ENCODE measurements at regions not wholly inside any gene's neighbourhood (a gene's known extent, or its start where the extent isn't known, plus 50 kb on each side); places are given as distances from the start of the nearest gene placed in this dataset.
"Not testable (repeated sequence)": the region's sequence is repeated elsewhere in the genome, so short reads cannot be mapped to it uniquely, and the experiment has no call there.

- Histone ChIP-seq H3K4me3 (ENCODE audit: low read depth, low read length) (no peak overlapping the region), H3K27me3 (ENCODE audit: control insufficient read depth, insufficient read depth, low read length) (peaks cover 5% of the 10 kb centered on the region), H3K36me3 (ENCODE audit: control insufficient read depth, insufficient read depth, low read length) (no peaks in the 10 kb centered on the region)
- no peak for TF ChIP-seq CTCF (IDR thresholded peaks at IDR 0.05; ENCODE audit: insufficient read depth, low read depth, low read length)
- CTCF ChIA-PET: interaction anchor here (1.5 kb wide), 1 partner anchor 15 kb away, joined by 7 read pairs; no protein-coding TSS in a partner anchor
- POLR2A ChIA-PET: no interaction called here
- no peak for DNase-seq (ENCODE audit: low read depth)
Measured at GRCh38 chr1:30101016-30101415, 622.4 kb downstream of the MATN1 start.

- ChIA-PET POLR2A (no interaction called here), CTCF (interaction anchor here (1.5 to 1.6 kb wide), 2 partner anchors 11 to 14 kb away, joined by 4 to 7 read pairs; no protein-coding TSS in a partner anchor)
- H3K27me3 ChIP-seq (ENCODE audit: control insufficient read depth, insufficient read depth, low read length): peaks cover 5% of the 10 kb centered on the region
- H3K36me3 ChIP-seq (ENCODE audit: control insufficient read depth, insufficient read depth, low read length): no peaks in the 10 kb centered on the region
- H3K4me3 ChIP-seq (ENCODE audit: low read depth, low read length): no peak overlapping the region
- no peak for DNase-seq (ENCODE audit: low read depth)
- no peak for TF ChIP-seq CTCF (IDR thresholded peaks at IDR 0.05; ENCODE audit: insufficient read depth, low read depth, low read length)
Measured at GRCh38 chr1:30100524-30100862, 622.9 kb downstream of the MATN1 start.

DNA sequence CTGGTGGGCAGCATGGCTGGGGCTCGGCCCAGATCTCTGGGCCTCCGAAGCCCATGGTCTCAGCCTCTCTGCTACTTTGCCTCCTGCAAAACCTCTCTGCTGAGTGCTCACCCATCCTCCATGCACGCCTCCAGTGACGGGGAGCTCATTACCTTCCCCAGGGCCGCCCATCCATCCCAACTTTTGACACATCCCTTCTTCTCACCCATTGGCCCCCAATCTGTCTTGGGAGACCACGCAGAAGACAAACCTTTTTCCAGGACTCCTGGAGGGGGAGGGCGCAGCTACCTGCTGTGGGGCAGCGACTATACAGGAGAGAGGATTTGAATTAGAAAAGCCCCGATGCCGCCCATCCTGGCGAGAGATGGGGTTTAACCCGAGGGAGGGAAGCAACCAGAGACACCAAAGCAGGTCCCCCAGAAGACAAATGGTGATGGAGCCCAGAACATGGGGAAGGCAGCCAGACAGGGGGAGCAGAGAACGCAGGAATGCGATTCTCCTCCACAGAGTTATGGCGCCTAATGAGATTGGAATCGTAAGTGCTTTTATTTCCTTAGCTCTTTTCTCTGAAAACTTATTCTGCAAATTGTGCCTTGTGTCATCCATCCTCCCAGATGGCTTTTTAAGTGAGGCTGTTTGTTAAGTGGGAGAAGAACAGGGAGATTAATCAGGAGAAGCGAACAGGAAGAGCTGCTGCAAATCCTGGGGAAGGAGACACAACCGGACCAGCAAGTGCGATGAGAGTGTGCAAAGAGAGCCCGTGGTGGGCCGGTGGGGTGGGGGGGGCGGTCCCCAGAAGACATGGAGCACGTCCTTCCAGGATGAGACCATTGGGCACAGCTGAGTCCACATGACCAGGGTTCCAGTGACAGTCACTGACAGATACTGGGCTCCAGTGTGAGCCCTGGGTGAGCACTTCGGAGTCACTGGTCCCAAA, 623.5 kb downstream of the MATN1 start:
- CTCF ChIA-PET: interaction anchor here (1.5 to 1.6 kb wide), 2 partner anchors 10 to 14 kb away, joined by 4 to 7 read pairs; no protein-coding TSS in a partner anchor
- Histone ChIP-seq H3K36me3 (ENCODE audit: control insufficient read depth, insufficient read depth, low read length) (no peaks in the 10 kb centered on the region), H3K27me3 (ENCODE audit: control insufficient read depth, insufficient read depth, low read length) (peaks cover 5% of the 10 kb centered on the region), H3K4me3 (ENCODE audit: low read depth, low read length) (no peak overlapping the region)
- no peak for DNase-seq (ENCODE audit: low read depth)
- TF ChIP-seq CTCF (IDR thresholded peaks at IDR 0.05; ENCODE audit: insufficient read depth, low read depth, low read length): no peak
- POLR2A ChIA-PET: no interaction called here

- H3K4me3 ChIP-seq (ENCODE audit: low read depth, low read length); DNase-seq (ENCODE audit: low read depth); H3K36me3 ChIP-seq (ENCODE audit: control insufficient read depth, insufficient read depth, low read length); H3K27me3 ChIP-seq (ENCODE audit: control insufficient read depth, insufficient read depth, low read length); POLR2A ChIA-PET: not testable (repeated sequence)
- CTCF ChIA-PET: interaction anchor here (1.1 to 1.3 kb wide), 2 partner anchors 11 to 14 kb away, joined by 3 to 4 read pairs; no protein-coding TSS in a partner anchor
Measured at GRCh38 chr1:30097851-30098250, 625.5 kb downstream of the MATN1 start.

DNA sequence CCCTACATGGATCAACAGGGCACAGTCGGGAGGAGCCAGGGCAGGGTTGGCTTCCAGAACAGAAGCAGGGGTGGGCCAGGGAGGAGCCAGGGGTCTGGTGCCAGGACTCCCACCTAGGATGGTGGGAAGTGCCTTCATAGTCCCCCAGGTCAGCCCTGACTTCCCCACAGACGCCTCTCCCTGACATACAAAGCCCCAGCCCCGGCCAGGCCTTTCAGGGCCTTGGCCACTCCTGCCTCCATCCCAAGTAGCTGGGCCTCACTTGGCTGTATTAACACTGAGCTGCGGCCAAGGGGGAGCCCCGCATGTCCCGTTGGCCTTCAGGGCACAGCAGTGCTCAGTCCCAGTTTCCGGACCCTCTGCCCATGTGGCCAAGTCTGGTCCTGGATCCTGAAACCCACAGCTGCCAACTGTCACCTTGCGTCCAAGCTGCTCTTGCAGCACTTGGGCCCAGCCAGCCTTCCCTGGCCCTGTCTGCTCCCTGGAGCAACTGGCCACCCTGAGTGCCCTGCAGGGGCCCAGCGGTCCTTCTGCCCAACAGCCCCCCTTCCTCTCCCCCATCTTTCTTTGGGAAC, 627.8 kb downstream of the MATN1 start:
- H3K27me3 ChIP-seq (ENCODE audit: control insufficient read depth, insufficient read depth, low read length): no peaks in the 10 kb centered on the region
- H3K4me3 ChIP-seq (ENCODE audit: low read depth, low read length): no peak overlapping the region
- POLR2A ChIA-PET: no interaction called here
- no peak for DNase-seq (ENCODE audit: low read depth)
- no peaks in the 10 kb centered on the region for H3K36me3 ChIP-seq (ENCODE audit: control insufficient read depth, insufficient read depth, low read length)
- no peak for TF ChIP-seq CTCF (IDR thresholded peaks at IDR 0.05; ENCODE audit: insufficient read depth, low read depth, low read length)
- CTCF ChIA-PET: interaction anchor here (1.8 kb wide), 1 partner anchor 9 kb away, joined by 8 read pairs; no protein-coding TSS in a partner anchor

All from BJ (cell line).